PC-9 (cell line): ENCODE measurements at regions not wholly inside any gene's neighbourhood (a gene's known extent, or its start where the extent isn't known, plus 50 kb on each side); places are given as distances from the start of the nearest gene placed in this dataset.
"Not testable (repeated sequence)": the region's sequence is repeated elsewhere in the genome, so short reads cannot be mapped to it uniquely, and the experiment has no call there.

Source experiments
- BruUV-seq: library from RNA; stranded (reverse); fragments of 400-500 nt; replicated peaks from 2 replicates; lab custom pipeline; 2021; lab: Mats Ljungman, UMichigan
- CTCF ChIA-PET: fragments of 300-600 bp; sonication (Branson Sonifier 250); formaldehyde crosslinking; loops from one replicate; lab custom pipeline; 2022; ENCODE audit warnings: antibody characterized with exemption; lab: Charles Lee
- POLR2A ChIA-PET: fragments of 300-600 bp; sonication (Branson Sonifier 250); formaldehyde crosslinking; loops from one replicate; lab custom pipeline; 2022; ENCODE audit warnings: antibody characterized with exemption; ENCODE audit not compliant: unreplicated experiment; lab: Charles Lee
- DNase-seq, 2 experiments: peaks; one replicate each; pipeline versions ENCODE4 v3.0.0 to v3.0.0-alpha.2; 2015 to 2022; ENCODE audit warnings: mixed read lengths in 1 of 2
- H2AFZ ChIP-seq: fragments of 200-600 bp; sonication (generic); 2 replicates; pipeline ENCODE4 v1.8.1; 2017; ENCODE audit warnings: antibody characterized with exemption
- H3F3A ChIP-seq: fragments of 200-600 bp; sonication (generic); 2 replicates; pipeline ENCODE4 v1.8.1; 2017; ENCODE audit warnings: antibody characterized with exemption, mild to moderate bottlenecking, low read depth; ENCODE audit not compliant: insufficient read depth
- H3K27ac ChIP-seq: fragments of 200-600 bp; sonication (generic); 2 replicates; pipeline ENCODE4 v1.6.1; 2016; ENCODE audit warnings: mixed run types
- H3K27me3 ChIP-seq: fragments of 200-600 bp; sonication (generic); 2 replicates; pipeline ENCODE4 v1.6.1; 2016; ENCODE audit warnings: low read depth, mixed run types; ENCODE audit not compliant: insufficient read depth
- H3K36me3 ChIP-seq: fragments of 200-600 bp; sonication (generic); 2 replicates; pipeline ENCODE4 v1.6.1; 2016; ENCODE audit warnings: low read depth, mixed run types
- H3K4me1 ChIP-seq: fragments of 200-600 bp; sonication (generic); replicated peaks from 2 replicates; pipeline ENCODE4 v1.6.1; 2016; ENCODE audit warnings: mixed run types; ENCODE audit not compliant: insufficient read depth
- H3K4me2 ChIP-seq: fragments of 200-600 bp; sonication (generic); 2 replicates; pipeline ENCODE4 v1.6.1; 2017; ENCODE audit warnings: mixed run types
- H3K4me3 ChIP-seq: fragments of 200-600 bp; sonication (generic); 2 replicates; pipeline ENCODE4 v1.6.1; 2016; ENCODE audit warnings: mixed run types
- H3K79me2 ChIP-seq: fragments of 200-600 bp; sonication (generic); 2 replicates; pipeline ENCODE4 v1.6.1; 2017; ENCODE audit warnings: low read depth, mixed run types
- H3K9me2 ChIP-seq: fragments of 200-600 bp; sonication (generic); 2 replicates; pipeline ENCODE4 v1.8.1; 2017; ENCODE audit warnings: mild to moderate bottlenecking; ENCODE audit not compliant: insufficient read depth
- H3K9me3 ChIP-seq: fragments of 200-600 bp; sonication (generic); 2 replicates; pipeline ENCODE4 v1.8.1; 2016; ENCODE audit warnings: low read depth; ENCODE audit not compliant: insufficient read depth
- H4K20me1 ChIP-seq: fragments of 200-600 bp; sonication (generic); 2 replicates; pipeline ENCODE4 v1.8.1; 2017; ENCODE audit not compliant: insufficient read depth
- intact Hi-C: fragments of 100-400 bp; cut with micrococcal nuclease; formaldehyde crosslinking; loops from one replicate; pipeline ENCODE4 v1.10.0; 2022; ENCODE audit not compliant: unreplicated experiment

DNA sequence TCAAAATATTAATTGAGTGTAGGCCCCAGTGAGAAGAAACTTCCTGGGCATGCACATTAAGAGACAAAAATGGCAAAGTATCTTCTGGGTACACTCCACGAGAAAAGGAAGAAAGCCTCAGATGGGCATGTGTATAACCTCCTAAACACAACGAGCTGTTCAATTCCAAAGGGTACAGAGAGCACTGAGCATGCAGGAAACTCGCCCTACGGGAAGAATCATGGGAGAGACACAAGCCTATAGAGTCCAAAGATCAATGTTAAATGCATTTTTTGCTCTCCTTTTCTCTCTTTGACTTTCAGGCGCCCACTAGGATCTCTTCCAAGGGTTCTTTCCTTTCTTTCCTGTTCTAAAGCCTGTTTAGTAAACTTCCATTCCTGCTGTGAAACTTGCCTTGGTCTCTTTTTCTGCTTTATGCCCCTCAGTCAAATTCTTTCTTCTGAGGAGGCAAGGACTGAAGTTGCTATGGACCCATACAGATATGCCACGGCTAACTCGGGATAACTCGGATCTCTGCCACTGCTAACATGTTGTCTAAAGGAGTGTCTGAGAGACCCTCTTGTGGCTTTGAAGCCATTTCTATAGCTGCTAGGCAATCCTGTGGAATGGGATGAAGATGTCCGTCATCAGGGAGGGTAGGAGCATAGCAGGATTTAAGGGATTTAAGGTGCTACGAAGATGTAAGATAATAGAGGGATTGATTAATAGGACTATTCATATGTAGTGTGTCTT, 99.5 kb upstream of the MTLN start:
- H3K79me2 ChIP-seq, H3K9me2 ChIP-seq, BruUV-seq, H3K4me2 ChIP-seq, H3K9me3 ChIP-seq, H3F3A ChIP-seq, H2AFZ ChIP-seq, H3K36me3 ChIP-seq, intact Hi-C loops, H3K4me3 ChIP-seq, H3K27ac ChIP-seq, H3K4me1 ChIP-seq, H4K20me1 ChIP-seq, CTCF ChIA-PET, POLR2A ChIA-PET, H3K27me3 ChIP-seq, DNase-seq: not testable (repeated sequence)

- H3K27ac ChIP-seq, CTCF ChIA-PET, intact Hi-C loops, H3K27me3 ChIP-seq, H3K9me3 ChIP-seq, H4K20me1 ChIP-seq, BruUV-seq, POLR2A ChIA-PET, H3K4me3 ChIP-seq, H3K79me2 ChIP-seq, DNase-seq, H3K4me2 ChIP-seq, H3K9me2 ChIP-seq, H3K4me1 ChIP-seq, H2AFZ ChIP-seq, H3K36me3 ChIP-seq, H3F3A ChIP-seq: not testable (repeated sequence)
Measured at GRCh38 chr2:110310988-110311475, 98.7 kb upstream of the MTLN start.

DNA sequence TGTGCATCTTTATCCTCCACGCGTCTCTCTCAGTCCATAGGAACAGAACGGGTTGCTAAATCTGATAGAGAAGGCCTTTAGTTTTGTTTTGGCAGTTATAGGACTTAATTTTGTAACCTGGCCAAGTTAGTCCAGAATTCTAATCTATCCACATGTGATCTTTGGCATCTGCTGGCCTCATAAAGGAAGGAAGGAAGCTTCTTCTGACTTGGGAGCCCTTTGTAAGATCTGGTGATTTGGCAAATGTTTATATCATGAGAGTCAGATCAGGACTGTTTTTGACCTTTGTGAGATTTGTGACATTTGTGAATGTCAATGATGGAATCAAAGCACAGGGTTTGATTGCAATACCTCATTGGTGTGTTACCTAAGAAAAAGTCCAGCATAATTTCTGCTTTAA, 96.4 kb upstream of the MTLN start:
- BruUV-seq, intact Hi-C loops: not testable (repeated sequence)

DNA sequence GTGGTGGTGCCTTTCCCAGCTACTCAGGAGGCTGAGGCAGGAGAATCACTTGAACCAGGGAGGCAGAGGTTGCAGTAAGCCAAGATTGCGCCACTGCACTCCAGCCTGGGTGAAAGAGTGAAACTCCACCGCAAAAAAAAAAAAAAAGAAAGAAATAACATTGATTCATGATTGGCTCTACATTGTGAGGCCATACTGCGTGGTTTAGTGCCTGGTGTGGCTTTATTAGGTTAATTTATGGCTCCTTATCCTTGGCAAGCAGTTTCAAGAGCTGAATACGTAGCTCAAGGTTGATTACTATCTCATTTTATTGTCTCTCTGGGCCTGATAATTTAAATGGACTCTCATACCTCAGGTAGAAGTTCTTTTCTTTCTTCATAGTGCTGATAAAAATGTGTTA, 80.5 kb upstream of the MTLN start:
- POLR2A ChIA-PET, H3K9me2 ChIP-seq, DNase-seq, H3K27me3 ChIP-seq, H2AFZ ChIP-seq, H3K36me3 ChIP-seq, H4K20me1 ChIP-seq, CTCF ChIA-PET, H3K4me1 ChIP-seq, H3F3A ChIP-seq, H3K4me3 ChIP-seq, H3K79me2 ChIP-seq, H3K4me2 ChIP-seq, BruUV-seq, H3K27ac ChIP-seq, H3K9me3 ChIP-seq, intact Hi-C loops: not testable (repeated sequence)

More for the DNA sequence above, 96.4 kb upstream of the MTLN start:
- H3K36me3 ChIP-seq, POLR2A ChIA-PET, H3K27ac ChIP-seq, H3K4me2 ChIP-seq, H4K20me1 ChIP-seq, H3K27me3 ChIP-seq, H2AFZ ChIP-seq, CTCF ChIA-PET, H3F3A ChIP-seq, DNase-seq, H3K4me1 ChIP-seq, H3K9me2 ChIP-seq, H3K9me3 ChIP-seq, H3K79me2 ChIP-seq, H3K4me3 ChIP-seq: not testable (repeated sequence)

DNA sequence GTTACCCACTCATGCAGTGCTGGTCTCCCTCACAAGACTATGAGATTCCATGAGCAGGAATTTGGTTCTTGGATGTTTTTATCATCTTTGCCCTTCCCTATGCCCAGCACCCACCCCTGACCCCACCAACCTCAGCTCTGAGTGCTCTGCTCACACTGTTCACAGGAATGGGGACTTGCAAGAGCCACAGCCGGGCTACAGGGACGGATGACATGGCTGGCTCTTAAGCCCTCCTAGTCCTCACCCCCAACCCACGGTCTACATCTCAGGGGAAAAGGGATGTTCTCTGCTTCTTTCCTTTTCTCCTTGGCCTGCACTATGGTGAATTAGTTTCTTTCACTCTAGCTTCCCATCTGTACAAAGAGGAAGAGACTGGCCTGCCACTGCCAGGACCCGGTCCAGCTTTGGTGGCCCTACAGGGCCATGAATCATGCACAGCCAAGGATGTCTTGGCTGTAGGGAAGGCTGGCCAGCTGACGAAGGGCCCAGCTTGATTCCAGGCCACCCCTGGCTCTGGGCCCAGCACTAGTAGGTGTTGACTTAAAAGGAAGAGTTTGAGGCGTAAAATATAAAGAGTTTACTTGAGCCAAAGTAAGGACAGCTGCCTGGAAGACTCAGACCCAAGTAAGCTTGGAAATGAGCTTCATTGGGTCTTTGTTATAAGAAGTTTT, 79.7 kb upstream of the MTLN start:
- H3K9me3 ChIP-seq, H3K79me2 ChIP-seq, H3K9me2 ChIP-seq, H4K20me1 ChIP-seq, DNase-seq, BruUV-seq, H3K27me3 ChIP-seq, H3K4me3 ChIP-seq, POLR2A ChIA-PET, CTCF ChIA-PET, intact Hi-C loops, H2AFZ ChIP-seq, H3K36me3 ChIP-seq, H3K27ac ChIP-seq, H3K4me2 ChIP-seq, H3F3A ChIP-seq, H3K4me1 ChIP-seq: not testable (repeated sequence)

DNA sequence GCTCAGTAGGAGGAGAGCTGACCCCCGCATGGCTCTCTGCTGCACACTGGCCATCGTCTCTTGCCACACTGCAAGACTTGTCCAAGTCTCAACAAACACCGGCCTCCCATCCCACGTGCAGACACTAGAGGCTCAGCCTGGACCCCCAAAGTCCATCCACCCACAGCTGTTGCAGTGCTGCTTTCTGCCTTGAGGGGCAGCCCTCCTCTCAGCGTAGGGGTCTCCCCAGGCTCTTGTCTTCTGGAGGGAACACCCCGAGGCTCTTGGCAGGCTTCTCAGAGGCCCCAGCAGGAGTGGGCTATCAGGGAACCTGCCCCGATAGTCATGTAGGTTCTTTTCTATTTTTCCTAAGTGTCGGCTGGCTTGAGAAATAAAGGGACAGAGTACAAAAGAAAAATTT, 75.5 kb upstream of the MTLN start:
- H3K9me3 ChIP-seq, POLR2A ChIA-PET, H3K79me2 ChIP-seq, DNase-seq, H3K36me3 ChIP-seq, H3K4me2 ChIP-seq, CTCF ChIA-PET, BruUV-seq, H4K20me1 ChIP-seq, H3K9me2 ChIP-seq, H3K4me3 ChIP-seq, H3K4me1 ChIP-seq, H3F3A ChIP-seq, H3K27me3 ChIP-seq, intact Hi-C loops, H2AFZ ChIP-seq, H3K27ac ChIP-seq: not testable (repeated sequence)

DNA sequence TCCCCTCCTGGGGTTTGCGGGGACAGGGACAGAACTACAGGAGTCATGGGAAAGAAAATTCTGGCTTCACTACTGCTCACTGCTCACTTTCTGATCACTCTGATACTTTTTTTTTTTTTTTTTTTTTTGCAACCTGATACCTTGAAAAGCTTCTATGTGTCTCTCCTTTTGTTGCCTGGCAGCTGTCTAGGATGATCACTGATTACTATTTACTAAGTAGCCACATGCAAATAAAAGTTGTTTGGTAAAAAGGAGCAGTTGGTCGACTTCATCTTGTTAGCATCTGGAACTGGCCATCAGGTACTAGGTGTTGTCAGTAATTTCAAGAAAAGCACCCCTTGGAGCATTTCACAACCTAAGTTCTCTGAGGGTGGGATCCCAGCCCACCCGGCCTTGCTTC, 74.9 kb upstream of the MTLN start:
- POLR2A ChIA-PET, CTCF ChIA-PET: not testable (repeated sequence)

More for the DNA sequence above, 74.9 kb upstream of the MTLN start:
- BruUV-seq, H3K27me3 ChIP-seq, H3K4me3 ChIP-seq, H3K79me2 ChIP-seq, H4K20me1 ChIP-seq, intact Hi-C loops, H3K4me2 ChIP-seq, H3K9me2 ChIP-seq, H3K4me1 ChIP-seq, H3K27ac ChIP-seq, H2AFZ ChIP-seq, DNase-seq, H3K36me3 ChIP-seq, H3F3A ChIP-seq, H3K9me3 ChIP-seq: not testable (repeated sequence)
